KOPT-K1 (cell line): ENCODE measurements at regions not wholly inside any gene's neighbourhood (a gene's known extent, or its start where the extent isn't known, plus 50 kb on each side); places are given as distances from the start of the nearest gene placed in this dataset.

Experiments
- H3K27ac ChIP-seq: fragments of 200-600 bp; sonication (generic); 2 replicates; pipeline ENCODE4 v1.5.1; 2016; ENCODE audit warnings: antibody characterized with exemption, mild to moderate bottlenecking, low read depth, low read length; ENCODE audit not compliant: poor library complexity, severe bottlenecking
- H3K36me3 ChIP-seq: fragments of 200-600 bp; sonication (generic); 2 replicates; pipeline ENCODE4 v1.5.1; 2017; ENCODE audit warnings: antibody characterized with exemption, mild to moderate bottlenecking, low read length, moderate library complexity; ENCODE audit not compliant: insufficient read depth
- H3K9me3 ChIP-seq: fragments of 200-600 bp; sonication (generic); 2 replicates; pipeline ENCODE4 v1.5.1; 2017; ENCODE audit warnings: antibody characterized with exemption, low read length, mild to moderate bottlenecking; ENCODE audit not compliant: insufficient read depth, poor library complexity, severe bottlenecking

GRCh38 chr13:73394066-73394465, 335.3 kb downstream of the KLF5 start:
- Histone ChIP-seq H3K36me3 (no peaks in the 10 kb centered on the region), H3K9me3 (no peaks in the 10 kb centered on the region), H3K27ac (no peak overlapping the region)

DNA sequence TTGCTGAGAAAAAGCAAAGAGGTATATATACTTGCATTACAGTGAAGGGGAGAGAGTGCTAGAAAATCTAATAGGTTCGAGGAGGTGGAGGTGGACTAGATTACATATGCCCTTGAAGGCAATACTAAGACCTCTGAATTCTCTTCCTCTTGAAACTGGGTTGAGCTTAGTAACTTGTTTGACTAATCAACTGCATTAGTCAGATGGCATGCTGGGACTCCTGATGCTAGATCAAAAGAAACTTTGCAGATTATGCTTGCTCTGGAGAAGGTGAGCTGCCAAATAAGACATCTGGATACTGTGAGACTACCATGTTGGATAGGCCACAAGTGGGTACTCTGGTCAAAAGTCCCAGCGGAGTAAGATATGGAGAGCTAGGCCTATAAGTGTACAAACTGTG, 331.3 kb downstream of the KLF5 start:
- Histone ChIP-seq H3K9me3 (no peaks in the 10 kb centered on the region), H3K27ac (no peak overlapping the region), H3K36me3 (no peaks in the 10 kb centered on the region)

DNA sequence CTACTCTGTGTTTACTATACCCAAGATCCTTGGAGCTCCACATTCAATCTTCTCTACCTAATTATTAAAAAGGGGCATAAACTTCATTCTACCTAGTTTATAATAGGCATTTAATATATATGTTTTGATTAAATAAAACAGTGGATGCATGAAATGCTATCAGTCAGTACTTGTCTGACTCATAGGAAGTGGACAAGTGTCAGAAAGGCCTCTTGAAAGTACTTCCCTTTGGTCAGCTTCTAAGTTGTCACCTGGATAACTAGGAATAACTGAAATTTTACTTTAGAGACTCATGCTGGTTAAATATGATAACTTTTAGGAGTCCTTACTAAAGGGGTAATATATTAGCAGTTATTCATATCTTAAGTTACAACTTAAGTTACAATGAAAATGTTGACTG, 329.8 kb downstream of the KLF5 start:
- H3K27ac ChIP-seq = no peak overlapping the region
- no peaks in the 10 kb centered on the region for H3K9me3 ChIP-seq
- H3K36me3 ChIP-seq = no peaks in the 10 kb centered on the region

- Histone ChIP-seq H3K36me3 (no peaks in the 10 kb centered on the region), H3K9me3 (no peaks in the 10 kb centered on the region), H3K27ac (no peak overlapping the region)
These were observed 328.5 kb downstream of the KLF5 start for GRCh38 chr13:73387318-73387717.

- no peak overlapping the region for H3K27ac ChIP-seq
- H3K36me3 ChIP-seq = no peaks in the 10 kb centered on the region
- no peaks in the 10 kb centered on the region for H3K9me3 ChIP-seq
These were observed 327.0 kb downstream of the KLF5 start for GRCh38 chr13:73385848-73386247.

GRCh38 chr13:73372666-73373627, 314.1 kb downstream of the KLF5 start:
- Histone ChIP-seq H3K9me3 (no peaks in the 10 kb centered on the region), H3K27ac (no peak overlapping the region), H3K36me3 (no peaks in the 10 kb centered on the region)

DNA sequence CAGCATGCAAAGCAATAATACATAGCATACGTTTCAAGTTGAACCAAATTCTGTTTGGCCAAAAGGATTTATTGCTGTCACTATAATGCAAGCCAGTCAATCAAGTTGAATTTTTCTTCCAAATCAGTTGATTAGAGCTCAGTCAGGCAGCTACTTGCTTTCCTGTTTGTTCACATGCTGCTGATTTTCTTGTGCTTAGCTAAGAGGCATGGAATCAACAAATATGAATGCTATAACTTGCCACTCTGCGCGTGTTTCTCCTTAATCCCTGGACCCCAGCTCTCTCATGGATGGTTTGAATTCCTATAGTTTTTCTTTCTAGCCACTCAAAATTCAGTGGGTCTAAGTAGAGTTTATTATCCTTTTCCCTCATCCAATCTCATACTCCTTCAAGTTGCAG, 311.3 kb downstream of the KLF5 start:
- no peaks in the 10 kb centered on the region for H3K36me3 ChIP-seq
- no peaks in the 10 kb centered on the region for H3K9me3 ChIP-seq
- H3K27ac ChIP-seq = no peak overlapping the region

DNA sequence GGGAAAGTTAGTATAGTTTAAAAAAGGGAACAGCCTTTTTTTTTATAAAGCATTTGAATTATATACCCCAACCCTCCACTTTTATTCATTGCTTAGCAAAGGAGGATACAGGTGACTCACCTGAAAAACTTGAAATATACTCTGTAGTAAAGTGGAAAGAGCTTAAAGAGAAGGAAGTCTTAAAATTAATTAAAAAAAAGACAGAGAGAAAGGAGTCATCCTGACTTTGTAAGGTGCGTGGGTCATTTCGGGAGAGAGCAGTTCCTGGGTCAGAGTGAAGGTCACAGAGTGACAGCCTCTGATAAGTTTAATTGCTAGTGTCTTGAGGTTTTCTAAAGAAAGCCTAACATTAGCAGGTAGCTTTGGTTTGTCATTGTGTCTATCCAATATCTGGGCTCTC, 310.3 kb downstream of the KLF5 start:
- H3K9me3 ChIP-seq = no peaks in the 10 kb centered on the region
- H3K36me3 ChIP-seq = no peaks in the 10 kb centered on the region
- H3K27ac ChIP-seq = no peak overlapping the region

- Histone ChIP-seq H3K36me3 (no peaks in the 10 kb centered on the region), H3K9me3 (no peaks in the 10 kb centered on the region), H3K27ac (no peak overlapping the region)
These were observed 309.8 kb downstream of the KLF5 start for GRCh38 chr13:73368608-73369007.

GRCh38 chr13:73367886-73368285, 309.1 kb downstream of the KLF5 start:
- no peak overlapping the region for H3K27ac ChIP-seq
- no peaks in the 10 kb centered on the region for H3K36me3 ChIP-seq
- no peaks in the 10 kb centered on the region for H3K9me3 ChIP-seq

GRCh38 chr13:73366241-73366640, 307.4 kb downstream of the KLF5 start:
- no peak overlapping the region for H3K27ac ChIP-seq
- no peaks in the 10 kb centered on the region for H3K36me3 ChIP-seq

GRCh38 chr13:73365681-73366080, 306.9 kb downstream of the KLF5 start:
- no peaks in the 10 kb centered on the region for H3K36me3 ChIP-seq

More at GRCh38 chr13:73366241-73366640, 307.4 kb downstream of the KLF5 start:
- H3K9me3 ChIP-seq = no peaks in the 10 kb centered on the region

DNA sequence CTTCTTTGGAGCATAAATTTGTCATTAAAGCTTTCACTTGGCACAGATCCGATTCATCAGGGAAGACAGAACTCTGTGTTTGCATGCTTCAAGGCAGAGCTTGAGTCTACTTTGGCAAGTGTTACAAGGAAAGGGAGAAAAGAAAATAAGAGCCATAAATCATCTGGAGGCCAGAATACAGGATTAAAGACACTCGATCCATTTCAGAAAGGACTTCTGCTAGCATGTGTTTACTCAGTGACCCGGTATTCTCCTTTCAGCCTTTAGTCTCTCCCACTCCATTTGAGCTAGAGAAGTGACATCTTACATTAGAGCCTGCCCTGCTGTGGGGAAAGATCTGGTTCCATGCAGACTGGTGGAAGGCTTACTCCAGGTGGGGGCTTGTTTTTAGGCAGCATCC, 306.4 kb downstream of the KLF5 start:
- Histone ChIP-seq H3K27ac (no peak overlapping the region), H3K9me3 (no peaks in the 10 kb centered on the region), H3K36me3 (no peaks in the 10 kb centered on the region)

More at GRCh38 chr13:73365681-73366080, 306.9 kb downstream of the KLF5 start:
- Histone ChIP-seq H3K9me3 (no peaks in the 10 kb centered on the region), H3K27ac (no peak overlapping the region)

GRCh38 chr13:73364736-73365135, 305.9 kb downstream of the KLF5 start:
- no peak overlapping the region for H3K27ac ChIP-seq
- no peaks in the 10 kb centered on the region for H3K9me3 ChIP-seq
- no peaks in the 10 kb centered on the region for H3K36me3 ChIP-seq

DNA sequence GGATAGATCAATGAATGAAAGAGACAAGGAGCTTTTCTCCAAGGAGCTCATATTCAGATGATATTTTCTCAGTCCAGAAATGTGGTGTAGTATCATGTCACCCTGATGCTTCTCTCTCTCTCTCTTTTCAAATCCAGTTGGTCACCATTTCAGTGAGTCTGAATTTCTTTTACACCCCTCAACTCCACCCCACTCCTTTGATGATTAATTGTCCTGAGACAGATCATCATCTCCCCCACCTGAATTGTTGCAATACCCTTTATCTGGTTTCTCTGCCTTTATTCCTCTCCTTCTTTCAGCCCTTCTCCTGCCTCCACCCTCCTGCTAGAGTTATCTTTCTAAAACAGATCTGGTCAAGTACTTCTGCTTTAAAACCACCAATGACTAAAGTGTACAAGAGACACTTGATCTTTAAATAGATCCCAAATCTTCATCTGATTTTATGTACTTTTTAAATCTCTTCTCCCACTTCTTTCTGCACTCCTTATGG, 299.8 kb downstream of the KLF5 start:
- no peaks in the 10 kb centered on the region for H3K9me3 ChIP-seq
- no peaks in the 10 kb centered on the region for H3K36me3 ChIP-seq
- H3K27ac ChIP-seq = no peak overlapping the region

GRCh38 chr13:73355134-73355533, 296.3 kb downstream of the KLF5 start:
- Histone ChIP-seq H3K9me3 (no peaks in the 10 kb centered on the region), H3K36me3 (no peaks in the 10 kb centered on the region), H3K27ac (no peak overlapping the region)
